GM23338 (cell line): ENCODE measurements at regions not wholly inside any gene's neighbourhood (a gene's known extent, or its start where the extent isn't known, plus 50 kb on each side); places are given as distances from the start of the nearest gene placed in this dataset.
"Not testable (repeated sequence)": the region's sequence is repeated elsewhere in the genome, so short reads cannot be mapped to it uniquely, and the experiment has no call there.

Source experiments
- EZH2 ChIP-seq: fragments of 200-600 bp; sonication (generic); IDR thresholded peaks from one replicate; pipeline ENCODE4 v1.8.0; 2017; ENCODE audit warnings: antibody characterized with exemption, mild to moderate bottlenecking, low read depth; ENCODE audit not compliant: unreplicated experiment
- POLR2AphosphoS5 ChIP-seq: IDR thresholded peaks from 2 replicates; pipeline ENCODE4 v1.6.1; 2016; ENCODE audit warnings: antibody characterized with exemption, low read depth
- TF ChIP-seq, protein P1 (sequence below), 2 experiments: fragments of 200-600 bp in 1 of 2; sonication (generic) in 1 of 2; conservative IDR thresholded peaks; 2 replicates each; pipeline versions ENCODE4 v1.5.1 to v1.6.1; 2016 to 2017; ENCODE audit warnings: antibody characterized with exemption in 2 of 2, low read depth in 2 of 2, mild to moderate bottlenecking in 2 of 2, moderate library complexity in 1 of 2
- TF ChIP-seq, protein P2 (sequence below): IDR thresholded peaks from one replicate; pipeline ENCODE4 v1.6.1; 2018; ENCODE audit warnings: antibody characterized with exemption; ENCODE audit not compliant: unreplicated experiment

DNA sequence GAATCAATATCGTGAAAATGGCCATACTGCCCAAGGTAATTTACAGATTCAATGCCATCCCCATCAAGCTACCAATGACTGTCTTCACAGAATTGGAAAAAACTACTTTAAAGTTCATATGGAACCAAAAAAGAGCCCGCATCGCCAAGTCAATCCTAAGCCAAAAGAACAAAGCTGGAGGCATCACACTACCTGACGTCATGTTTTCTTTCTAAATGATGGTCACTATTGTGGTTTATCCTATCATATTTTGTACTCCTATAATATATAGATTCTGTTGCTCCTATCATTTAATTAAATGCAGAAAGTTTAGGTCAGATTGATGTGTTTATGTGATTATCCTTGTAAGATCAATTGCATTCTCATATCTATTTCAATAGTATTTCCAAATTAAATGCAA, 796.9 kb upstream of the NCAM2 start:
- TF ChIP-seq, protein P1, sequence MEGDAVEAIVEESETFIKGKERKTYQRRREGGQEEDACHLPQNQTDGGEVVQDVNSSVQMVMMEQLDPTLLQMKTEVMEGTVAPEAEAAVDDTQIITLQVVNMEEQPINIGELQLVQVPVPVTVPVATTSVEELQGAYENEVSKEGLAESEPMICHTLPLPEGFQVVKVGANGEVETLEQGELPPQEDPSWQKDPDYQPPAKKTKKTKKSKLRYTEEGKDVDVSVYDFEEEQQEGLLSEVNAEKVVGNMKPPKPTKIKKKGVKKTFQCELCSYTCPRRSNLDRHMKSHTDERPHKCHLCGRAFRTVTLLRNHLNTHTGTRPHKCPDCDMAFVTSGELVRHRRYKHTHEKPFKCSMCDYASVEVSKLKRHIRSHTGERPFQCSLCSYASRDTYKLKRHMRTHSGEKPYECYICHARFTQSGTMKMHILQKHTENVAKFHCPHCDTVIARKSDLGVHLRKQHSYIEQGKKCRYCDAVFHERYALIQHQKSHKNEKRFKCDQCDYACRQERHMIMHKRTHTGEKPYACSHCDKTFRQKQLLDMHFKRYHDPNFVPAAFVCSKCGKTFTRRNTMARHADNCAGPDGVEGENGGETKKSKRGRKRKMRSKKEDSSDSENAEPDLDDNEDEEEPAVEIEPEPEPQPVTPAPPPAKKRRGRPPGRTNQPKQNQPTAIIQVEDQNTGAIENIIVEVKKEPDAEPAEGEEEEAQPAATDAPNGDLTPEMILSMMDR (conservative IDR thresholded peaks at IDR 0.05; ENCODE audit: low read depth in 2 of 2): not testable (repeated sequence)
- not testable (repeated sequence) for TF ChIP-seq POLR2AphosphoS5, EZH2
- TF ChIP-seq, protein P2, sequence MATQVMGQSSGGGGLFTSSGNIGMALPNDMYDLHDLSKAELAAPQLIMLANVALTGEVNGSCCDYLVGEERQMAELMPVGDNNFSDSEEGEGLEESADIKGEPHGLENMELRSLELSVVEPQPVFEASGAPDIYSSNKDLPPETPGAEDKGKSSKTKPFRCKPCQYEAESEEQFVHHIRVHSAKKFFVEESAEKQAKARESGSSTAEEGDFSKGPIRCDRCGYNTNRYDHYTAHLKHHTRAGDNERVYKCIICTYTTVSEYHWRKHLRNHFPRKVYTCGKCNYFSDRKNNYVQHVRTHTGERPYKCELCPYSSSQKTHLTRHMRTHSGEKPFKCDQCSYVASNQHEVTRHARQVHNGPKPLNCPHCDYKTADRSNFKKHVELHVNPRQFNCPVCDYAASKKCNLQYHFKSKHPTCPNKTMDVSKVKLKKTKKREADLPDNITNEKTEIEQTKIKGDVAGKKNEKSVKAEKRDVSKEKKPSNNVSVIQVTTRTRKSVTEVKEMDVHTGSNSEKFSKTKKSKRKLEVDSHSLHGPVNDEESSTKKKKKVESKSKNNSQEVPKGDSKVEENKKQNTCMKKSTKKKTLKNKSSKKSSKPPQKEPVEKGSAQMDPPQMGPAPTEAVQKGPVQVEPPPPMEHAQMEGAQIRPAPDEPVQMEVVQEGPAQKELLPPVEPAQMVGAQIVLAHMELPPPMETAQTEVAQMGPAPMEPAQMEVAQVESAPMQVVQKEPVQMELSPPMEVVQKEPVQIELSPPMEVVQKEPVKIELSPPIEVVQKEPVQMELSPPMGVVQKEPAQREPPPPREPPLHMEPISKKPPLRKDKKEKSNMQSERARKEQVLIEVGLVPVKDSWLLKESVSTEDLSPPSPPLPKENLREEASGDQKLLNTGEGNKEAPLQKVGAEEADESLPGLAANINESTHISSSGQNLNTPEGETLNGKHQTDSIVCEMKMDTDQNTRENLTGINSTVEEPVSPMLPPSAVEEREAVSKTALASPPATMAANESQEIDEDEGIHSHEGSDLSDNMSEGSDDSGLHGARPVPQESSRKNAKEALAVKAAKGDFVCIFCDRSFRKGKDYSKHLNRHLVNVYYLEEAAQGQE: not testable (repeated sequence)
